ENCODE measurements at regions not wholly inside any gene's neighbourhood (a gene's known extent, or its start where the extent isn't known, plus 50 kb on each side); places are given as distances from the start of the nearest gene placed in this dataset.

DNA sequence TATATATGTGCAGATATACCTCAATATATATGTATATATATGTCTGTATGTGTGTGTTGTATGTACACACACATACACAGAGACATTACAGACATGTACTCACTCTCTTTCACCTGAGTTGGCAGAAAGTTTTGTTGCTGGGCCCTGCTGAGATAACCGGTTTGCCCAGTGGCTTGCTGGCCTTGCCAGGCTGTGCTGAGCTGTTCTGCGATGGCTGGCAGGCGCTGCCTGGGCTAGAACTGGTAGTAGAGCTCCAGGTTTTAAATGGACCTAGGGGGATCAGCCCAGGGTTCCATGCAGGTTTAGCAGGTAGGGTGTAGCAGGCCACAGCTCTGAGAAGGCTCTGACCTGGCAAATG lies 394.3 kb downstream of the GADD45G start:
- no peak for TF ChIP-seq GATA2 (IDR thresholded peaks at IDR 0.05; ENCODE audit: low read depth, low read length)
- no peak for TF ChIP-seq GATA3 (IDR thresholded peaks at IDR 0.05; ENCODE audit: low read depth, low read length)

All from SH-SY5Y (cell line).